Neural cell (in vitro differentiated cells): ENCODE measurements at regions not wholly inside any gene's neighbourhood (a gene's known extent, or its start where the extent isn't known, plus 50 kb on each side); places are given as distances from the start of the nearest gene placed in this dataset.

ENCODE experiments used
- H2AFZ ChIP-seq: fragments of 200-600, 300-800 bp; sonication (generic), shearing (Covaris generic); 2 replicates; pipeline ENCODE4 v1.6.0; 2014; ENCODE audit warnings: low read depth, mild to moderate bottlenecking, antibody characterized with exemption, low read length, moderate library complexity
- H3F3A ChIP-seq: fragments of 200-600 bp; shearing (Covaris generic); 2 replicates; pipeline ENCODE4 v1.6.1; 2016; ENCODE audit warnings: mild to moderate bottlenecking, moderate library complexity, mixed read lengths, antibody characterized with exemption, low read length; ENCODE audit not compliant: insufficient read depth, poor library complexity, severe bottlenecking
- H3K27ac ChIP-seq: fragments of 200-600, 300-800 bp; sonication (generic), shearing (Covaris generic); 2 replicates; pipeline ENCODE4 v1.5.1; 2014; ENCODE audit warnings: mild to moderate bottlenecking, low read length, moderate library complexity
- H3K27me3 ChIP-seq: fragments of 300-800, 200-600 bp; sonication (generic), shearing (Covaris generic); 2 replicates; pipeline ENCODE4 v1.6.0; 2014; ENCODE audit warnings: mild to moderate bottlenecking, low read depth, low read length, moderate library complexity; ENCODE audit not compliant: insufficient read depth
- H3K36me3 ChIP-seq: fragments of 300-800, 200-600 bp; sonication (generic), shearing (Covaris generic); 2 replicates; pipeline ENCODE4 v1.5.1; 2014; ENCODE audit warnings: mild to moderate bottlenecking, antibody characterized with exemption, low read length, moderate library complexity; ENCODE audit not compliant: insufficient read depth
- H3K4me2 ChIP-seq: fragments of 300-800, 200-600 bp; sonication (generic), shearing (Covaris generic); 2 replicates; pipeline ENCODE4 v1.6.0; 2014; ENCODE audit warnings: mild to moderate bottlenecking, low read length
- H3K4me3 ChIP-seq: fragments of 300-800, 200-600 bp; sonication (generic), shearing (Covaris generic); 2 replicates; pipeline ENCODE4 v1.5.1; 2014; ENCODE audit warnings: mild to moderate bottlenecking, low read length, moderate library complexity
- H3K79me2 ChIP-seq: fragments of 200-600 bp; shearing (Covaris generic); replicated peaks from 2 replicates; pipeline ENCODE4 v1.6.0; 2014; ENCODE audit warnings: mild to moderate bottlenecking, low read length, moderate library complexity; ENCODE audit not compliant: insufficient read depth
- H3K9ac ChIP-seq: fragments of 300-800, 200-600 bp; sonication (generic), shearing (Covaris generic); 2 replicates; pipeline ENCODE4 v1.6.1; 2016; ENCODE audit warnings: mild to moderate bottlenecking, low read length, mixed read lengths
- H3K9me2 ChIP-seq: fragments of 200-600 bp; shearing (Covaris generic); 2 replicates; pipeline ENCODE4 v1.6.1; 2016; ENCODE audit warnings: mild to moderate bottlenecking, low read length, mixed read lengths; ENCODE audit not compliant: insufficient read depth
- H3K9me3 ChIP-seq: fragments of 200-600, 300-800 bp; sonication (generic), shearing (Covaris generic); 2 replicates; pipeline ENCODE4 v1.6.1; 2016; ENCODE audit warnings: mild to moderate bottlenecking, mixed run types, low read length, moderate library complexity, mixed read lengths
- H4K20me1 ChIP-seq: fragments of 200-600 bp; shearing (Covaris generic); 2 replicates; pipeline ENCODE4 v1.6.1; 2016; ENCODE audit warnings: mild to moderate bottlenecking, mixed run types; ENCODE audit not compliant: insufficient read depth
- CTCF ChIP-seq: fragments of 450-650 bp; IDR thresholded peaks from 2 replicates; pipeline ENCODE4 v1.5.1; 2014; ENCODE audit warnings: antibody characterized with exemption, mild to moderate bottlenecking, moderate library complexity; ENCODE audit not compliant: poor library complexity, severe bottlenecking
- EP300 ChIP-seq: fragments of 450-650 bp; conservative IDR thresholded peaks from 2 replicates; pipeline ENCODE4 v1.6.1; 2014; ENCODE audit warnings: antibody characterized with exemption, mild to moderate bottlenecking, moderate library complexity; ENCODE audit not compliant: poor library complexity, severe bottlenecking
- EZH2 ChIP-seq: fragments of 200-600, 300-800 bp; shearing (Covaris generic), sonication (generic); IDR thresholded peaks from 2 replicates; pipeline ENCODE4 v1.6.1; 2014; ENCODE audit warnings: antibody characterized with exemption, low read length, borderline replicate concordance, mild to moderate bottlenecking; ENCODE audit not compliant: insufficient read depth, poor library complexity, severe bottlenecking
- MXI1 ChIP-seq: fragments of 450-650 bp; conservative IDR thresholded peaks from 2 replicates; pipeline ENCODE4 v1.6.1; 2014; ENCODE audit warnings: antibody characterized with exemption, mild to moderate bottlenecking; ENCODE audit not compliant: poor library complexity, severe bottlenecking
- POLR2AphosphoS5 ChIP-seq: IDR thresholded peaks from 2 replicates; pipeline ENCODE4 v1.6.1; 2012
- RAD21 ChIP-seq: fragments of 450-650 bp; conservative IDR thresholded peaks from 2 replicates; pipeline ENCODE4 v1.6.1; 2014; ENCODE audit warnings: antibody characterized with exemption, mild to moderate bottlenecking, moderate library complexity
- REST ChIP-seq: IDR thresholded peaks from 2 replicates; pipeline ENCODE4 v1.6.1; 2012; ENCODE audit warnings: borderline replicate concordance
- SMC3 ChIP-seq: fragments of 450-650 bp; conservative IDR thresholded peaks from 2 replicates; pipeline ENCODE4 v1.6.1; 2014; ENCODE audit warnings: antibody characterized with exemption, mild to moderate bottlenecking, moderate library complexity; ENCODE audit not compliant: poor library complexity
- TAF1 ChIP-seq: IDR thresholded peaks from 2 replicates; pipeline ENCODE4 v1.6.1; 2012; ENCODE audit warnings: low read depth

DNA sequence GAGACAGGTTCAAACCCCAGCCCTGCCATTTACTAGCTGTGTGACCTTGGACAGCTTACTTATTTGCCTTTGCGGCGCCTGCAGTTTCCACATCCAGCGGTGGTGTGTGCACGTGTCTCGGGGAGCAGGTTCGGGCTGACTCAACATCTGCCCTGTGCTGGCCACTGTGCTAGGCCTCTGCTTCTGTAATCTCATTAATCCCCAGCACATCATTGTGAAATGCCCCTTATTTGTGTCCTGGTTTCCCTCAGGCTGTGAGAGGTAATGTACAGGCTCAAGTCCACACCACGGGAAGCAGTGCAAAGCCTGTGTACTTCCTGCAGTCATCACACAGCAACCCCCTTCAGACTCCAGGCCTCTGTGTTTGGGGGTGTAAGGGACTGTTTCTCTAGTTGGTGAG lies 285.7 kb downstream of the RPS24 start:
- Histone ChIP-seq H3K4me3 (no peak overlapping the region), H3K27me3 (no peaks in the 10 kb centered on the region), H3K9me3 (no peaks in the 10 kb centered on the region), H3K9ac (no peak overlapping the region), H2AFZ (no peak overlapping the region), H3K9me2 (no peaks in the 10 kb centered on the region), H3K4me2 (no peak overlapping the region), H3K79me2 (no peaks in the 10 kb centered on the region), H3K36me3 (no peaks in the 10 kb centered on the region), H3K27ac (no peak overlapping the region), H3F3A (no peaks in the 10 kb centered on the region), H4K20me1 (no peaks in the 10 kb centered on the region)
- TF ChIP-seq POLR2AphosphoS5 = no peak
- TF ChIP-seq MXI1 = no peak
- TF ChIP-seq REST = no peak
- no peak for TF ChIP-seq TAF1
- TF ChIP-seq RAD21 = no peak
- TF ChIP-seq EZH2 = no peak
- TF ChIP-seq EP300 = no peak
- no peak for TF ChIP-seq SMC3
- no peak for TF ChIP-seq CTCF

- no peaks in the 10 kb centered on the region for H3K9me3 ChIP-seq
- H3K36me3 ChIP-seq = no peaks in the 10 kb centered on the region
- no peaks in the 10 kb centered on the region for H3F3A ChIP-seq
- no peaks in the 10 kb centered on the region for H3K79me2 ChIP-seq
- no peak overlapping the region for H2AFZ ChIP-seq
- H3K27ac ChIP-seq = no peak overlapping the region
- H3K4me2 ChIP-seq = no peak overlapping the region
- no peaks in the 10 kb centered on the region for H3K27me3 ChIP-seq
- TF ChIP-seq MXI1 = no peak
- no peak overlapping the region for H3K4me3 ChIP-seq
- no peak overlapping the region for H3K9ac ChIP-seq
- no peaks in the 10 kb centered on the region for H4K20me1 ChIP-seq
- H3K9me2 ChIP-seq = no peaks in the 10 kb centered on the region
These were observed 286.2 kb downstream of the RPS24 start for GRCh38 chr10:78319841-78320240.

GRCh38 chr10:78320506-78320905 lies 286.8 kb downstream of the RPS24 start:
- no peak overlapping the region for H3K4me2 ChIP-seq
- no peak overlapping the region for H3K4me3 ChIP-seq
- no peaks in the 10 kb centered on the region for H4K20me1 ChIP-seq
- TF ChIP-seq SMC3 (no peak), REST (no peak), RAD21 (no peak), EZH2 (no peak), POLR2AphosphoS5 (no peak), TAF1 (no peak), EP300 (no peak), CTCF (no peak), MXI1 (no peak)
- no peaks in the 10 kb centered on the region for H3K9me3 ChIP-seq
- H3K27me3 ChIP-seq = no peaks in the 10 kb centered on the region
- H2AFZ ChIP-seq = peak overlapping the region; percentile 7
- H3K79me2 ChIP-seq = no peaks in the 10 kb centered on the region
- no peaks in the 10 kb centered on the region for H3K36me3 ChIP-seq
- H3F3A ChIP-seq = no peaks in the 10 kb centered on the region
- H3K9ac ChIP-seq = peak overlapping the region; percentile 25
- H3K27ac ChIP-seq = peak overlapping the region; percentile 2
- H3K9me2 ChIP-seq = no peaks in the 10 kb centered on the region
